Panc1 (cell line): ENCODE measurements at regions not wholly inside any gene's neighbourhood (a gene's known extent, or its start where the extent isn't known, plus 50 kb on each side); places are given as distances from the start of the nearest gene placed in this dataset.

ENCODE experiments used
- ATAC-seq: fragments of 200-7000 bp; cut with Tn5 transposase; 2 replicates; pipeline ENCODE4 v1.9.1; 2020; ENCODE audit warnings: mild to moderate bottlenecking, moderate library complexity
- BruUV-seq: library from RNA; stranded (reverse); fragments of 400-500 nt; replicated peaks from 2 replicates; lab custom pipeline; 2021; lab: Mats Ljungman, UMichigan
- CTCF ChIA-PET: fragments of 300-600 bp; sonication (Branson Sonifier 250); formaldehyde crosslinking; loops from one replicate; lab custom pipeline; 2022; ENCODE audit warnings: antibody characterized with exemption; lab: Charles Lee
- POLR2A ChIA-PET: fragments of 300-600 bp; sonication (Branson Sonifier 250); formaldehyde crosslinking; loops from one replicate; lab custom pipeline; 2022; ENCODE audit warnings: antibody characterized with exemption; lab: Charles Lee
- DNase-seq: peaks from one replicate; pipeline ENCODE4 v3.0.0-alpha.2; 2010; ENCODE audit warnings: low read depth, low spot score
- H3K27ac ChIP-seq: 2 replicates; pipeline ENCODE4 v1.5.1; 2011; ENCODE audit warnings: mild to moderate bottlenecking, low read length, inconsistent platforms
- H3K27me3 ChIP-seq: fragments of 200-500 bp; sonication (Bioruptor generic); 2 replicates; pipeline ENCODE4 v1.6.0; 2014; ENCODE audit warnings: low read length, inconsistent platforms; ENCODE audit not compliant: control insufficient read depth, insufficient read depth
- H3K36me3 ChIP-seq: fragments of 200-500 bp; sonication (Bioruptor generic); 2 replicates; pipeline ENCODE4 v1.5.1; 2014; ENCODE audit warnings: inconsistent platforms, mild to moderate bottlenecking, low read length, moderate library complexity; ENCODE audit not compliant: control insufficient read depth, insufficient read depth
- H3K4me1 ChIP-seq: 2 replicates; pipeline ENCODE4 v1.5.1; 2011; ENCODE audit warnings: inconsistent platforms, mild to moderate bottlenecking, low read length, moderate library complexity; ENCODE audit not compliant: control insufficient read depth, insufficient read depth
- H3K4me3 ChIP-seq, 2 experiments: 2 replicates each; pipeline ENCODE4 v1.5.1; 2011 to 2012; ENCODE audit warnings: low read depth in 2 of 2, low read length in 2 of 2, mild to moderate bottlenecking in 2 of 2, inconsistent platforms in 1 of 2, moderate library complexity in 1 of 2
- H3K9me3 ChIP-seq: fragments of 200-500 bp; sonication (Bioruptor generic); 2 replicates; pipeline ENCODE4 v1.5.1; 2014; ENCODE audit warnings: low read depth, mild to moderate bottlenecking, inconsistent platforms, low read length, moderate library complexity; ENCODE audit not compliant: control insufficient read depth, insufficient read depth
- POLR2AphosphoS5 ChIP-seq: IDR thresholded peaks from 2 replicates; pipeline ENCODE4 v1.6.1; 2012; ENCODE audit warnings: mild to moderate bottlenecking, low read depth, low read length, moderate library complexity
- REST ChIP-seq, 2 experiments: IDR thresholded peaks; 2 replicates each; pipeline ENCODE4 v1.6.1; 2011 to 2012; ENCODE audit warnings: low read depth in 2 of 2, control low read depth in 1 of 2, low read length in 1 of 2, mild to moderate bottlenecking in 1 of 2, moderate library complexity in 1 of 2; ENCODE audit not compliant: insufficient read depth in 1 of 2
- SIN3A ChIP-seq: IDR thresholded peaks from 2 replicates; pipeline ENCODE4 v1.6.1; 2012; ENCODE audit warnings: low read depth, mild to moderate bottlenecking, low read length, moderate library complexity, borderline replicate concordance; ENCODE audit not compliant: insufficient read depth
- TCF7L2 ChIP-seq: IDR thresholded peaks from 2 replicates; pipeline ENCODE4 v1.6.1; 2011; ENCODE audit warnings: mild to moderate bottlenecking, low read depth, low read length, inconsistent platforms
- in situ Hi-C: cut with HindIII; loops from 2 replicates; pipeline ENCODE4 v1.10.0; 2016; ENCODE audit warnings: low sequenced_read_pairs, low pct_unique_long_range_greater_than_20kb
- intact Hi-C: fragments of 100-400 bp; cut with micrococcal nuclease; formaldehyde crosslinking; loops from one replicate; pipeline ENCODE4 v1.10.0; 2022; ENCODE audit not compliant: unreplicated experiment
- TF ChIP-seq, protein P1 (sequence below): fragments of 450-650 bp; IDR thresholded peaks from 2 replicates; pipeline ENCODE4 v1.5.1; 2017; ENCODE audit warnings: mild to moderate bottlenecking

DNA sequence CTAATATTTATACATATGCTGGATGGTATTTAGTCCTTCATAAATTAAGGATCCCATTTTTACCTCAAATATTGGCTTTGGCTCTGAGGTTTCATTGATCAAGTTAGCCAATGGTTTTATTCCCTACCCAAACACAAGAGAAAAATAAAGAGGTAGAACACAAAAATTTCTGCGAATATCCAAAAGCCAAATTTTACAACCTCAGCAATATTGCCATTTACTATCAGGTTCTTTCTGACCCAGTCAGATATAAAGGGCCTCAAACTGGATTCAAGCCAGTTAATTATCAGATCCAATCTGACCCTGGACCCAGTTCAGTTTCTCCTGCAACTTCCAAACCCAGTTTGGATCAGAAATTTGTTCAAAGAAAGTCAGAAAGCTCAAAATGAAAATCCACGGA, 998.1 kb downstream of the SI start:
- POLR2A ChIA-PET: no interaction called here
- ATAC-seq: no peak
- CTCF ChIA-PET: no interaction called here
- Histone ChIP-seq H3K4me3 (no peak overlapping the region), H3K27ac (no peak overlapping the region), H3K4me1 (no peaks in the 10 kb centered on the region), H3K27me3 (no peaks in the 10 kb centered on the region), H3K36me3 (no peaks in the 10 kb centered on the region), H3K9me3 (0 out of 2 replicates have a peak, but pooled peaks cover 2% of the 10 kb centered on the region)
- intact Hi-C loops (no loop called here), in situ Hi-C loops (no loop called here)
- BruUV-seq: no TSS peak
- DNase-seq: no peak
- no peak for TF ChIP-seq REST (IDR thresholded peaks at IDR 0.05; ENCODE audit: insufficient read depth in 1 of 2, low read depth in 2 of 2, low read length in 1 of 2)
- TF ChIP-seq TCF7L2: no peak
- no peak for TF ChIP-seq SIN3A

DNA sequence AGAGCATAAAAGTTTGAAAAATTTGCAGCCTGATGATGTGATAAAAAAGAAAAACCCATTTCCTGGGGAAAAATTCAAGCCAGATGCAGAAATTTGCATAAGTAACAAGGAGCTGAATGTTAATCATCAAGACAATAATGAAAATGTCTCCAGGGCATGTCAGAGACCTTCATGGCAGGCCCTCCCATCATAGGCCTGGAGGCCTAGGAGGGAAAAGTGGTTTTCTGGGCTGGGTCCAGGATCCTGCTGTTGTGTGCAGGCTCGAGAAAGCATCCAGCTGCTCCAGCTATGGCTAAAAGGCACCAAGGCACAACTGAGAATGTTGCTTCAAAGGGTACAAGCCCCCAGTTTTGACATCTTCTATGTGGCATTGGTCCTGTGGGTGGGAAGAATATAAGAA, 1014.0 kb downstream of the SI start:
- no peak overlapping the region for H3K4me3 ChIP-seq
- in situ Hi-C loops (no loop called here), intact Hi-C loops (no loop called here)
- H3K36me3 ChIP-seq: no peaks in the 10 kb centered on the region
- CTCF ChIA-PET: no interaction called here
- ATAC-seq: no peak
- no TSS peak for BruUV-seq
- TF ChIP-seq, protein P1, sequence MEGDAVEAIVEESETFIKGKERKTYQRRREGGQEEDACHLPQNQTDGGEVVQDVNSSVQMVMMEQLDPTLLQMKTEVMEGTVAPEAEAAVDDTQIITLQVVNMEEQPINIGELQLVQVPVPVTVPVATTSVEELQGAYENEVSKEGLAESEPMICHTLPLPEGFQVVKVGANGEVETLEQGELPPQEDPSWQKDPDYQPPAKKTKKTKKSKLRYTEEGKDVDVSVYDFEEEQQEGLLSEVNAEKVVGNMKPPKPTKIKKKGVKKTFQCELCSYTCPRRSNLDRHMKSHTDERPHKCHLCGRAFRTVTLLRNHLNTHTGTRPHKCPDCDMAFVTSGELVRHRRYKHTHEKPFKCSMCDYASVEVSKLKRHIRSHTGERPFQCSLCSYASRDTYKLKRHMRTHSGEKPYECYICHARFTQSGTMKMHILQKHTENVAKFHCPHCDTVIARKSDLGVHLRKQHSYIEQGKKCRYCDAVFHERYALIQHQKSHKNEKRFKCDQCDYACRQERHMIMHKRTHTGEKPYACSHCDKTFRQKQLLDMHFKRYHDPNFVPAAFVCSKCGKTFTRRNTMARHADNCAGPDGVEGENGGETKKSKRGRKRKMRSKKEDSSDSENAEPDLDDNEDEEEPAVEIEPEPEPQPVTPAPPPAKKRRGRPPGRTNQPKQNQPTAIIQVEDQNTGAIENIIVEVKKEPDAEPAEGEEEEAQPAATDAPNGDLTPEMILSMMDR: no peak
- TF ChIP-seq REST (IDR thresholded peaks at IDR 0.05; ENCODE audit: insufficient read depth in 1 of 2, low read depth in 2 of 2, low read length in 1 of 2) (no peak), TCF7L2 (no peak), SIN3A (no peak), POLR2AphosphoS5 (no peak)
- no peaks in the 10 kb centered on the region for H3K27me3 ChIP-seq
- POLR2A ChIA-PET: no interaction called here
- H3K9me3 ChIP-seq: no peaks in the 10 kb centered on the region
- no peak overlapping the region for H3K27ac ChIP-seq
- DNase-seq: no peak
- no peaks in the 10 kb centered on the region for H3K4me1 ChIP-seq
